ACC112 (cell line): ENCODE measurements at regions not wholly inside any gene's neighbourhood (a gene's known extent, or its start where the extent isn't known, plus 50 kb on each side); places are given as distances from the start of the nearest gene placed in this dataset.
"Not testable (repeated sequence)": the region's sequence is repeated elsewhere in the genome, so short reads cannot be mapped to it uniquely, and the experiment has no call there.

Experiments
- H2AFZ ChIP-seq: fragments of 200-600 bp; sonication (generic); one replicate; pipeline ENCODE4 v1.6.0; 2017; ENCODE audit warnings: antibody characterized with exemption, low read length; ENCODE audit not compliant: unreplicated experiment
- H3K27ac ChIP-seq: fragments of 200-600 bp; sonication (generic); 2 replicates; pipeline ENCODE4 v1.5.1; 2014; ENCODE audit warnings: low read depth, mild to moderate bottlenecking, antibody characterized with exemption, low read length, moderate library complexity
- H3K27me3 ChIP-seq: fragments of 200-600 bp; sonication (generic); 2 replicates; pipeline ENCODE4 v1.6.1; 2014; ENCODE audit warnings: mild to moderate bottlenecking, antibody characterized with exemption, low read length, moderate library complexity, mixed read lengths; ENCODE audit not compliant: insufficient read depth
- H3K36me3 ChIP-seq: fragments of 200-600 bp; sonication (generic); 2 replicates; pipeline ENCODE4 v1.6.1; 2016; ENCODE audit warnings: mild to moderate bottlenecking, antibody characterized with exemption, low read length, moderate library complexity, mixed read lengths; ENCODE audit not compliant: insufficient read depth
- H3K4me1 ChIP-seq: fragments of 200-600 bp; sonication (generic); one replicate; pipeline ENCODE4 v1.6.1; 2016; ENCODE audit warnings: low read length, mixed read lengths; ENCODE audit not compliant: insufficient read depth, unreplicated experiment, control insufficient read depth
- H3K4me3 ChIP-seq: fragments of 200-600 bp; sonication (generic); 2 replicates; pipeline ENCODE4 v1.5.1; 2014; ENCODE audit warnings: mild to moderate bottlenecking, low read depth, low read length
- H3K79me2 ChIP-seq: fragments of 200-600 bp; sonication (generic); one replicate; pipeline ENCODE4 v1.6.0; 2016; ENCODE audit warnings: low read length; ENCODE audit not compliant: control insufficient read depth, unreplicated experiment, insufficient read depth

- no peak overlapping the region for H2AFZ ChIP-seq
- no peaks in the 10 kb centered on the region for H3K79me2 ChIP-seq
- no peak overlapping the region for H3K27ac ChIP-seq
- 0 out of 2 replicates have a peak, but pooled peaks cover 4% of the 10 kb centered on the region for H3K27me3 ChIP-seq
- no peak overlapping the region for H3K4me3 ChIP-seq
- no peaks in the 10 kb centered on the region for H3K36me3 ChIP-seq
- no peaks in the 10 kb centered on the region for H3K4me1 ChIP-seq
These were observed 250.9 kb downstream of the C12orf75 start for GRCh38 chr12:105581420-105581819.

GRCh38 chr12:105585107-105585506 is 254.6 kb downstream of the C12orf75 start:
- no peaks in the 10 kb centered on the region for H3K4me1 ChIP-seq

GRCh38 chr12:105587237-105587636 is 256.7 kb downstream of the C12orf75 start:
- H3K4me1 ChIP-seq, result no peaks in the 10 kb centered on the region
- peaks cover 13% of the 10 kb centered on the region; the same call in 1 of the 2 replicates for H3K27me3 ChIP-seq
- H2AFZ ChIP-seq, result no peak overlapping the region
- H3K36me3 ChIP-seq, result no peaks in the 10 kb centered on the region
- no peak overlapping the region for H3K4me3 ChIP-seq
- H3K27ac ChIP-seq, result no peak overlapping the region
- no peaks in the 10 kb centered on the region for H3K79me2 ChIP-seq

More at GRCh38 chr12:105585107-105585506, 254.6 kb downstream of the C12orf75 start:
- H3K36me3 ChIP-seq, result no peaks in the 10 kb centered on the region
- 0 out of 2 replicates have a peak, but pooled peaks cover 8% of the 10 kb centered on the region for H3K27me3 ChIP-seq
- H3K4me3 ChIP-seq, result no peak overlapping the region
- H2AFZ ChIP-seq, result no peak overlapping the region
- H3K27ac ChIP-seq, result no peak overlapping the region
- H3K79me2 ChIP-seq, result no peaks in the 10 kb centered on the region

- no peaks in the 10 kb centered on the region for H3K36me3 ChIP-seq
- no peak overlapping the region for H3K4me3 ChIP-seq
- H2AFZ ChIP-seq, result no peak overlapping the region
- no peaks in the 10 kb centered on the region for H3K4me1 ChIP-seq
- peaks cover 18% of the 10 kb centered on the region; the same call in 1 of the 2 replicates for H3K27me3 ChIP-seq
- no peak overlapping the region for H3K27ac ChIP-seq
- H3K79me2 ChIP-seq, result no peaks in the 10 kb centered on the region
These were observed 257.6 kb downstream of the C12orf75 start for GRCh38 chr12:105588106-105588505.

- Histone ChIP-seq H3K79me2 (no peaks in the 10 kb centered on the region), H3K4me3 (no peak overlapping the region), H2AFZ (no peak overlapping the region), H3K36me3 (no peaks in the 10 kb centered on the region), H3K4me1 (no peaks in the 10 kb centered on the region), H3K27me3 (peaks cover 18% of the 10 kb centered on the region; the same call in 1 of the 2 replicates), H3K27ac (no peak overlapping the region)
These were observed 260.1 kb downstream of the C12orf75 start for GRCh38 chr12:105590571-105590970.

- Histone ChIP-seq H3K4me3 (no peak overlapping the region), H3K36me3 (no peaks in the 10 kb centered on the region), H3K27me3 (peaks cover 18% of the 10 kb centered on the region; the same call in 1 of the 2 replicates), H3K4me1 (no peaks in the 10 kb centered on the region), H3K27ac (no peak overlapping the region), H3K79me2 (no peaks in the 10 kb centered on the region), H2AFZ (no peak overlapping the region)
These were observed 264.9 kb downstream of the C12orf75 start for GRCh38 chr12:105595440-105595839.

GRCh38 chr12:105596731-105597130 is 266.2 kb downstream of the C12orf75 start:
- Histone ChIP-seq H3K4me3 (no peak overlapping the region), H3K27me3 (peaks cover 14% of the 10 kb centered on the region; the same call in 1 of the 2 replicates), H3K79me2 (no peaks in the 10 kb centered on the region), H2AFZ (no peak overlapping the region), H3K36me3 (no peaks in the 10 kb centered on the region), H3K27ac (no peak overlapping the region), H3K4me1 (no peaks in the 10 kb centered on the region)

- Histone ChIP-seq H3K36me3 (no peaks in the 10 kb centered on the region), H3K4me3 (no peak overlapping the region), H3K4me1 (no peaks in the 10 kb centered on the region), H3K27me3 (peaks cover 7% of the 10 kb centered on the region; the same call in 1 of the 2 replicates), H3K79me2 (no peaks in the 10 kb centered on the region), H3K27ac (no peak overlapping the region), H2AFZ (no peak overlapping the region)
These were observed 267.5 kb downstream of the C12orf75 start for GRCh38 chr12:105598031-105598430.

GRCh38 chr12:105600911-105601545 is 270.5 kb downstream of the C12orf75 start:
- Histone ChIP-seq H3K4me3 (no peak overlapping the region), H3K4me1 (no peaks in the 10 kb centered on the region), H3K79me2 (no peaks in the 10 kb centered on the region), H3K27ac (no peak overlapping the region), H3K27me3 (no peaks in the 10 kb centered on the region), H2AFZ (no peak overlapping the region), H3K36me3 (no peaks in the 10 kb centered on the region)

- H3K4me1 ChIP-seq, H3K4me3 ChIP-seq, H3K36me3 ChIP-seq, H3K79me2 ChIP-seq, H3K27me3 ChIP-seq, H2AFZ ChIP-seq, H3K27ac ChIP-seq: not testable (repeated sequence)
These were observed 271.8 kb downstream of the C12orf75 start for GRCh38 chr12:105602312-105602711.

- not testable (repeated sequence) for H3K4me1 ChIP-seq, H3K27ac ChIP-seq, H2AFZ ChIP-seq, H3K27me3 ChIP-seq, H3K36me3 ChIP-seq, H3K4me3 ChIP-seq, H3K79me2 ChIP-seq
These were observed 273.8 kb downstream of the C12orf75 start for GRCh38 chr12:105604281-105604680.
